B cell (primary cell): ENCODE measurements at regions not wholly inside any gene's neighbourhood (a gene's known extent, or its start where the extent isn't known, plus 50 kb on each side); places are given as distances from the start of the nearest gene placed in this dataset.
"Not testable (repeated sequence)": the region's sequence is repeated elsewhere in the genome, so short reads cannot be mapped to it uniquely, and the experiment has no call there.

Experiments
- ATAC-seq: fragments of 200-7000 bp; cut with Tn5 transposase; one replicate; pipeline ENCODE4 v1.10.0; 2021; ENCODE audit warnings: low read depth, mild to moderate bottlenecking, moderate number of reproducible peaks, moderate library complexity
- CTCF ChIA-PET: fragments of 350-600 bp; sonication (Branson Sonifier 250); formaldehyde crosslinking; loops from one replicate; lab custom pipeline; 2021; ENCODE audit warnings: antibody characterized with exemption, inconsistent platforms; lab: Charles Lee
- POLR2A ChIA-PET: fragments of 350-600 bp; sonication (Branson Sonifier 250); formaldehyde crosslinking; loops from one replicate; lab custom pipeline; 2021; ENCODE audit warnings: antibody characterized with exemption; lab: Charles Lee
- DNase-seq: peaks from one replicate; pipeline ENCODE4 v3.0.0; 2013
- H2AFZ ChIP-seq: 2 replicates; pipeline ENCODE4 v1.6.1; 2012; ENCODE audit warnings: mild to moderate bottlenecking, low read depth, low read length; ENCODE audit not compliant: insufficient read depth, poor library complexity, severe bottlenecking
- H3K27ac ChIP-seq, 2 donors: 1 replicate in 1 of 2; 2 replicates in 1 of 2; pipeline ENCODE4 v1.5.1; 2012 to 2013; ENCODE audit warnings: low read length in 2 of 2, mild to moderate bottlenecking in 2 of 2, moderate library complexity in 1 of 2
- H3K27me3 ChIP-seq, 4 experiments: fragments of 200-600 bp in 1 of 4; sonication (generic) in 1 of 4; replicated peaks in 1 of 4; 1 replicate in 2 of 4; 2 replicates in 2 of 4; pipeline versions ENCODE4 v1.6.1 to v1.7.0; 2013 to 2016; ENCODE audit warnings: low read length in 3 of 4, mild to moderate bottlenecking in 2 of 4, mixed read lengths in 1 of 4, moderate library complexity in 1 of 4; ENCODE audit not compliant: insufficient read depth in 4 of 4, control insufficient read depth in 3 of 4; ENCODE audit errors: control extremely low read depth in 1 of 4
- H3K36me3 ChIP-seq, 2 experiments: replicated peaks in 1 of 2; 1 replicate in 1 of 2; 2 replicates in 1 of 2; pipeline versions ENCODE4 v1.6.1 to v1.7.1; 2013; ENCODE audit warnings: low read length in 1 of 2; ENCODE audit not compliant: insufficient read depth in 2 of 2, control insufficient read depth in 1 of 2; ENCODE audit errors: control extremely low read depth in 1 of 2, extremely low read depth in 1 of 2
- H3K4me1 ChIP-seq, 2 donors: fragments of 200-600 bp in 1 of 2; sonication (generic) in 1 of 2; 1 replicate in 1 of 2; 2 replicates in 1 of 2; pipeline versions ENCODE4 v1.5.1 to v1.6.1; 2013 to 2017; ENCODE audit warnings: low read length in 2 of 2; ENCODE audit not compliant: control insufficient read depth in 2 of 2, insufficient read depth in 2 of 2
- H3K4me2 ChIP-seq: replicated peaks from 2 replicates; pipeline ENCODE3; 2012; ENCODE audit warnings: mild to moderate bottlenecking, low read depth, low read length; ENCODE audit not compliant: poor library complexity, severe bottlenecking
- H3K4me3 ChIP-seq, 5 experiments: fragments of 200-600 bp in 1 of 5; sonication (generic) in 1 of 5; 1 replicate in 3 of 5; 2 replicates in 2 of 5; pipeline versions ENCODE4 v1.5.1 to v1.7.0; 2011 to 2016; ENCODE audit warnings: low read length in 4 of 5, mild to moderate bottlenecking in 4 of 5, low read depth in 2 of 5, control low read depth in 1 of 5, moderate library complexity in 1 of 5; ENCODE audit not compliant: insufficient read depth in 1 of 5; ENCODE audit errors: control extremely low read depth in 1 of 5, extremely low read depth in 1 of 5
- H3K79me2 ChIP-seq: fragments of 200-600 bp; sonication (generic); one replicate; pipeline ENCODE4 v1.6.0; 2016; ENCODE audit warnings: low read length; ENCODE audit not compliant: control insufficient read depth, insufficient read depth
- H3K9ac ChIP-seq: fragments of 200-600 bp; sonication (generic); 2 replicates; pipeline ENCODE4 v1.6.1; 2017; ENCODE audit warnings: mild to moderate bottlenecking, low read length, moderate library complexity
- H3K9me3 ChIP-seq, 3 donors: one replicate each; pipeline versions ENCODE4 v1.6.1 to v1.7.1; 2013; ENCODE audit warnings: low read length in 2 of 3; ENCODE audit not compliant: control insufficient read depth in 2 of 3, insufficient read depth in 1 of 3; ENCODE audit errors: control extremely low read depth in 1 of 3
- H4K20me1 ChIP-seq: 2 replicates; pipeline ENCODE4 v1.6.0; 2012; ENCODE audit warnings: mild to moderate bottlenecking, low read length; ENCODE audit not compliant: insufficient read depth, control insufficient read depth, poor library complexity, severe bottlenecking
- H3K27ac Mint-ChIP-seq: one replicate; pipeline ENCODE4 v1.8.0; 2021; ENCODE audit warnings: mixed read lengths
- H3K27me3 Mint-ChIP-seq: one replicate; pipeline ENCODE4 v1.8.0; 2021; ENCODE audit warnings: mixed read lengths
- H3K4me1 Mint-ChIP-seq: one replicate; pipeline ENCODE4 v1.8.0; 2021; ENCODE audit warnings: mixed read lengths
- H3K4me3 Mint-ChIP-seq: one replicate; pipeline ENCODE4 v1.8.0; 2021; ENCODE audit warnings: mixed read lengths
- H3K9me3 Mint-ChIP-seq: one replicate; pipeline ENCODE4 v1.8.0; 2022; ENCODE audit warnings: mixed read lengths; ENCODE audit not compliant: insufficient read depth
- EZH2 ChIP-seq: IDR thresholded peaks from 2 replicates; pipeline ENCODE4 v1.6.1; 2012; ENCODE audit warnings: borderline replicate concordance, low read depth, mild to moderate bottlenecking, moderate library complexity, low read length; ENCODE audit not compliant: insufficient read depth, poor library complexity, severe bottlenecking
- WGBS: methylation state at CpG from one replicate; pipeline ENCODE4 v1.1.5; 2013; ENCODE audit warnings: missing lambda C conversion rate; ENCODE audit not compliant: insufficient coverage; 5-methylcytosine and 5-hydroxymethylcytosine counted together
- intact Hi-C: fragments of 100-400 bp; cut with micrococcal nuclease; formaldehyde crosslinking; loops from one replicate; pipeline ENCODE4 v1.10.0; 2022
- TF ChIP-seq, protein P1 (sequence below): fragments of 200-600 bp; IDR thresholded peaks from one replicate; pipeline ENCODE4 v1.8.0; 2022; ENCODE audit warnings: antibody characterized with exemption, mild to moderate bottlenecking

DNA sequence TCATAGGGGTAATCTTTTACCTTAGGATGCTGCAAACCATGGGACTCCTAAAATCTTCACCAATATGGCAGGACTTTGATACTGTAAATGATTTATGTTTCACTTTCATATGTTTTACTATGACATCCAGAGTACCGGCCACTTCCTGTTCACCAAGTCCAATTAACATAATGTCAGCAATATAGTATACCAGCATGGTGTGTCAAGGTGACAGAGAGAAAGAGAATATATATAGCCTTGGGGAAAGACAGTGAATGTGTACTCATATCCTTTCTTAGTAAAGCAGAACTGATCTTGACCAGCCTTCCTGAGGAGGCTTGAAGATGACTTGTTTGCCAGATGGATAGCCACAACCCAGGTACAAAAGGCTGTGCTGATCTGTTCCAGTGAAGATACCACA is 127.9 kb downstream of the NRN1 start:
- no peaks in the 10 kb centered on the region for H3K27me3 Mint-ChIP-seq
- intact Hi-C loops, result no loop called here

GRCh38 chr6:5876076-5876475 is 130.6 kb downstream of the NRN1 start:
- H3K9ac ChIP-seq, result no peak overlapping the region
- no peak overlapping the region for H3K27ac ChIP-seq
- intact Hi-C loops, result no loop called here
- POLR2A ChIA-PET, result no interaction called here
- Mint-ChIP-seq H3K4me1 (no peaks in the 10 kb centered on the region), H3K27ac (no peak overlapping the region), H3K4me3 (no peak overlapping the region), H3K27me3 (no peaks in the 10 kb centered on the region), H3K9me3 (no peaks in the 10 kb centered on the region)
- peaks cover 0 to 3% (median under 1%) of the 10 kb centered on the region in 3 donors for H3K9me3 ChIP-seq
- no peak overlapping the region for H3K4me3 ChIP-seq
- no peak overlapping the region for H2AFZ ChIP-seq
- H3K4me1 ChIP-seq, result no peaks in the 10 kb centered on the region
- ATAC-seq (no peak), DNase-seq (no peak)
- 95% methylated on average over 4 of the region's 4 CpGs for WGBS
- H4K20me1 ChIP-seq, result no peaks in the 10 kb centered on the region
- H3K27me3 ChIP-seq, result no peaks in the 10 kb centered on the region
- H3K79me2 ChIP-seq, result no peaks in the 10 kb centered on the region
- CTCF ChIA-PET, result interaction anchor here (2.2 kb wide), 1 partner anchor 405 kb away, joined by 9 read pairs; no protein-coding TSS in a partner anchor
- H3K4me2 ChIP-seq, result no peak overlapping the region
- no peaks in the 10 kb centered on the region for H3K36me3 ChIP-seq
- TF ChIP-seq, protein P1, sequence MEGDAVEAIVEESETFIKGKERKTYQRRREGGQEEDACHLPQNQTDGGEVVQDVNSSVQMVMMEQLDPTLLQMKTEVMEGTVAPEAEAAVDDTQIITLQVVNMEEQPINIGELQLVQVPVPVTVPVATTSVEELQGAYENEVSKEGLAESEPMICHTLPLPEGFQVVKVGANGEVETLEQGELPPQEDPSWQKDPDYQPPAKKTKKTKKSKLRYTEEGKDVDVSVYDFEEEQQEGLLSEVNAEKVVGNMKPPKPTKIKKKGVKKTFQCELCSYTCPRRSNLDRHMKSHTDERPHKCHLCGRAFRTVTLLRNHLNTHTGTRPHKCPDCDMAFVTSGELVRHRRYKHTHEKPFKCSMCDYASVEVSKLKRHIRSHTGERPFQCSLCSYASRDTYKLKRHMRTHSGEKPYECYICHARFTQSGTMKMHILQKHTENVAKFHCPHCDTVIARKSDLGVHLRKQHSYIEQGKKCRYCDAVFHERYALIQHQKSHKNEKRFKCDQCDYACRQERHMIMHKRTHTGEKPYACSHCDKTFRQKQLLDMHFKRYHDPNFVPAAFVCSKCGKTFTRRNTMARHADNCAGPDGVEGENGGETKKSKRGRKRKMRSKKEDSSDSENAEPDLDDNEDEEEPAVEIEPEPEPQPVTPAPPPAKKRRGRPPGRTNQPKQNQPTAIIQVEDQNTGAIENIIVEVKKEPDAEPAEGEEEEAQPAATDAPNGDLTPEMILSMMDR, result no peak
- TF ChIP-seq EZH2, result no peak

More for the DNA sequence above, 127.9 kb downstream of the NRN1 start:
- H4K20me1 ChIP-seq, result no peaks in the 10 kb centered on the region
- ATAC-seq, result no peak
- H3K27ac Mint-ChIP-seq, result no peak overlapping the region
- no peak overlapping the region for H3K27ac ChIP-seq
- no peak overlapping the region for H3K4me3 ChIP-seq
- TF ChIP-seq, protein P1, result no peak
- TF ChIP-seq EZH2, result no peak
- H3K9ac ChIP-seq, result no peak overlapping the region
- H3K4me1 Mint-ChIP-seq, result no peaks in the 10 kb centered on the region
- H3K4me3 Mint-ChIP-seq, result no peak overlapping the region
- ChIA-PET POLR2A (no interaction called here), CTCF (no interaction called here)
- no peaks in the 10 kb centered on the region for H3K9me3 Mint-ChIP-seq
- no peak overlapping the region for H3K4me2 ChIP-seq
- H3K9me3 ChIP-seq, result no peaks in the 10 kb centered on the region
- H3K79me2 ChIP-seq, result no peaks in the 10 kb centered on the region
- DNase-seq, result no peak
- WGBS, result no CpG with 5 or more reads among the region's 1 CpG
- no peak overlapping the region for H2AFZ ChIP-seq
- no peaks in the 10 kb centered on the region for H3K4me1 ChIP-seq
- H3K27me3 ChIP-seq, result no peaks in the 10 kb centered on the region
- no peaks in the 10 kb centered on the region for H3K36me3 ChIP-seq

DNA sequence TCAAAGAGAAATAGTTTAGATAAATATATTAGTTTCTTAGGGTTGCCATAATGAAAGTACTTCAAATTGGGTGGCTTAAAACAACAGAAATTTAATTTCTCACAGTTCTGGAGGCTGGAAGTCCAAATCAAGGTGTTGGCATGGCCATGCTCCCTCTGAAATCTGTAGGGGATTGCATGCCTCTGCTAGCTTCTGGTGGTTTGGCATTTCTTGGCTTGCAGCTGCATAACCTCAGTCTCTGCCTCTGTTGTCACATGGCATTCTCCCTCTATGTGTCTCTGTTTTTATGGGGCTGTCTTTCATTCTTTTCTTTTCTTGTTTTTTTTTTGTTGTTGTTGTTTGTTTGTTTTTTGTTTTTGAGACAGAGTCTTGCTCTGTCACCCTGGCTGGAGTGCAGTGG is 132.7 kb downstream of the NRN1 start:
- H3K4me3 ChIP-seq, DNase-seq, intact Hi-C loops, H3K9me3 ChIP-seq, H3K4me1 Mint-ChIP-seq, H3K27ac ChIP-seq, H3K79me2 ChIP-seq, H3K4me2 ChIP-seq, H3K4me3 Mint-ChIP-seq, H3K27me3 ChIP-seq, H4K20me1 ChIP-seq, ATAC-seq, H3K9me3 Mint-ChIP-seq, H3K36me3 ChIP-seq, H3K27ac Mint-ChIP-seq, POLR2A ChIA-PET, H3K4me1 ChIP-seq, H2AFZ ChIP-seq, CTCF ChIA-PET, H3K27me3 Mint-ChIP-seq, H3K9ac ChIP-seq: not testable (repeated sequence)
